ENCODE measurements at regions not wholly inside any gene's neighbourhood (a gene's known extent, or its start where the extent isn't known, plus 50 kb on each side); places are given as distances from the start of the nearest gene placed in this dataset.

GRCh38 chr13:82758044-82758443, 1124.2 kb downstream of the SLITRK1 start:
- DNase-seq, result no peak

GRCh38 chr13:82751206-82751605, 1131.1 kb downstream of the SLITRK1 start:
- no peak for DNase-seq

- no peak for DNase-seq
These were observed 1132.7 kb downstream of the SLITRK1 start for GRCh38 chr13:82749551-82749950.

DNA sequence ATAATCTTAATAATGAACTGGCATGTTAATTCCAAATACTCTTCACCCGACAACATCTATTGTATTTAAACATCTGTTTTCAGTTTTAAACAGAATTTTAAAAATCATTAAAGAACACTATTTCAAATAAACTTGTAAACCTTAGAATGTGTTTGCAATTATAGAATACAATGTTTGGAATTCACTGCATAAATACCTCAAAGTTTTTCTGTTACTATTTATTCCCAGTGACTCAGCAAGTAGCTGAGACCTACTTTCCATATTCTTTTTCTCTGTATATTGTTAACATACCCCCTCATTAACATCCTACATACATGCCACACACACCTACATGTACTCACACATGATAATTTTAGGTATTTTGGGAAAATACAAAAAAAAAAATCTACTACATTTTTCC, 1134.3 kb downstream of the SLITRK1 start:
- DNase-seq, result no peak

GRCh38 chr13:82747291-82747690, 1135.0 kb downstream of the SLITRK1 start:
- DNase-seq, result no peak

GRCh38 chr13:82740442-82740841, 1141.8 kb downstream of the SLITRK1 start:
- DNase-seq, result no peak

DNA sequence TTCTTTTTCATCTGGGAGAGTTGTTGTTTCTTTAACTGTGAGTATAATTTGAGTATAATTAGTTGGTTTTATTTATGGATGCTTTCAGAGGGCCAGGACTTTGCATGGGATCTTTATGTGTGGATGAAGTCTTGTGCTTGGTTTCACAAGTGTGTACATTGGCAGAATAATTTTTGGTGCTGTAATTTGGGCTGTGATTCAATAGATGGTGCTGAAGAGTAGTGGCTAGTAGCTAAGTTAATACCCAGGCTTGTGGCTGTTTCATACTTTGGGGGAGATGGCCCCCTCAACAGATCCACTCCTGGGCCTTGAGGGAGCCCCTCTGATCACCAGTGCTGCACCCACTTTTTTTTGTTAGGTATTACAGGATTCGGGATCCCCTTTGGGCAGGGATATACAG, 1142.4 kb downstream of the SLITRK1 start:
- no peak for DNase-seq

DNA sequence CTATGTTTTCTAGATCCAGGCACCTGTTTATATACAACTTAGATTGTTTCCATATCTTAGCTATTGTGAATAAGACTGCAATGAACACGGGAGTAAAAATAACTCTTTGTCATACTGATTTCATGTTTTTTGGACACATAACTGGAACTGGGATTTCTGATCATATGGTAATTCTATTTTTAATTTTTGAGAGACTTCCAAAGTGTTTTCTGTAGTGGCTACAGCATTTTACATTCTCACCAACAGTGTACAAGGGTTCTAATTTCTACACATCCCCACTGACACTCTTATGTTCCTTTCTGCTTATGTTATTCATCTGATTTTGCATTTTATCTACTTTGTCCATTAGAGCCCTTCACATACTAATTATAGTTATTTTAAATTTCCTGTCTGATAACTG, 1152.9 kb downstream of the SLITRK1 start:
- DNase-seq, result no peak

- DNase-seq, result no peak
These were observed 1161.3 kb downstream of the SLITRK1 start for GRCh38 chr13:82720986-82721385.

DNA sequence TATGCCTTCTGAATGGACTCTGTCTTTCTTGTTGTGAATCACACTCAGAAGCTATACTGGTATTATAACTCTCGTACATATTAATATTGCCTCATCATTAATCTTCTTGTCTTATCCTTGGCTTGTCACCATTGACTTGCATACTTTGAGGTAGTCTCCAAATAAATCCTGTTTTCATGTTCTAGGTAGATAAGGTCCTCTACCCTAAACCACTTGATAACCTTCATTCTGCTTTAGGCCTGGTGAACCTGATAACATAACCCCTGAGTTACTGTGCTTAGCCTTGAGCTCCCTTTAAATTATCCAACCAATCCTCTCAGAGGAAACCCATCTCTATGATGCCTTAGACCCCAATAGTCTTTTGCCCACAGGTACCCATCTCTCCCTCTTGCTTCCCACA, 1162.3 kb downstream of the SLITRK1 start:
- no peak for DNase-seq

- no peak for DNase-seq
These were observed 1165.0 kb downstream of the SLITRK1 start for GRCh38 chr13:82717249-82717648.

DNA sequence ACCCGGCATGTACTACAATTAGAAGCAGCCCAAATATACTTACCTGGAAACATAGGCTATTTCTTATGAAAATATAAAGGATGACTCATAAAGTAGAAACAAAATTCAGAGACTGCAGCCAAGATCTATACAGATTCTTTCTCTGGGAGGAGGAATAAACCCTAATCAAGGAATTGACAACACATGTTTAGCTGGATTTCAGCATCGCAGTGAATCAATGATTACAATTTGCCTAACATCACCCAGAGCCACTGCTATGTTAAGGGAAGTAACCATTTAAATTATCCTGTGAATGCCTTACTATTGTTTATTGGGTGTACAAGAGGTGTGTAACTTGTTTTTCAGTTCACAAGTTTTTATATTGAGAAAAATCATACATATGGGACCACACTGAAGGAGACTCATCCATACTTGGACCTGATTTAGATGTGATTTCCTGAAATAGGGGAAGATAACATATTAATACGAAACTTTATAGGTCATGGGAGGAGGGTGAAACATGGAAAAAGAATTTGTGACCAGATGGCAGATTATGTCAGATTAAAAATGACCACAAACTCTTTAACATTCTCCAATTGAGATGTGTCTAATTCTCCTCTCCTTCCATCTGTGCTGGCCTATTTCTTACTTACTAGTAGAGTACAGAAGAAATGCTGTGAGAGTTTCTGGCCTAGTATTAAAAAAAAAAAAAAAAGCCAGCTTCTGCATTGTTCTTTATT, 1168.4 kb downstream of the SLITRK1 start:
- DNase-seq, result no peak

DNA sequence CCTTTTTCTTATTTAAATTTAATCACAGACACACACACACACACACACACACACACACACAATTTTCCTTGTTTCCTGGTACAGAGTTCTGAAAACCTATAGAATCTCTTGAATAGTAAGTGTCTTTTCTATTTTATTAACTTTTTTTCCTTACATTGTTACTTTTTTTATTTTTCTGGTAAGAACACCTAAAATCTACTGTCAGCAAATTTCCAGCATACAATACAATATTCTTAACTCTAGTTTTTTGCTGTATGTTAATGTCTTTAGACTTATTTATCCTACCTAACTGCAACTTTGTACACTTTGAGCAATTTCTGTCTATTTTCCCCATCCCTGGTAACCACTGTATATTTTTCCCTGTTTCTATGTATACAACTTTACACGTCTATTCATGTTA, 1179.8 kb downstream of the SLITRK1 start:
- DNase-seq, result no peak

DNA sequence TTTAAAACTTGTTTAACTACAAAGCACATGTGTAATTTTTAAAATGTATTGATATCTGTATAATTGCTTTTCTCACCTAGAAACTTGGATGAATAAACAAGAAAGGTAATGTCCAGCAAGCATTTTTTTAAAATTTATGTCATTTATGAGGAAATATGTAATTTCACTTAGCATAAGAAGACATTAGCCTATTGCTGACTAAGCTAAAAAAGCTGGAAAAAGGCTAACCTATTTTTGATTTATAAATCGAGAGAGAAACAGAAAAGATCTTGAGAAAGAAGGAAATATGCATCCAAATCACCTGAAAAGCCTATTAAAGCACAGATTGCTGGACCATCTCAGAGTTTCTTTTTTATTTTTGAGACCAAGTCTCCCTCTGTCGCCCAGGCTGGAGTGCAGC, 1181.3 kb downstream of the SLITRK1 start:
- DNase-seq, result no peak

GRCh38 chr13:82698941-82699340, 1183.3 kb downstream of the SLITRK1 start:
- DNase-seq, result no peak

DNA sequence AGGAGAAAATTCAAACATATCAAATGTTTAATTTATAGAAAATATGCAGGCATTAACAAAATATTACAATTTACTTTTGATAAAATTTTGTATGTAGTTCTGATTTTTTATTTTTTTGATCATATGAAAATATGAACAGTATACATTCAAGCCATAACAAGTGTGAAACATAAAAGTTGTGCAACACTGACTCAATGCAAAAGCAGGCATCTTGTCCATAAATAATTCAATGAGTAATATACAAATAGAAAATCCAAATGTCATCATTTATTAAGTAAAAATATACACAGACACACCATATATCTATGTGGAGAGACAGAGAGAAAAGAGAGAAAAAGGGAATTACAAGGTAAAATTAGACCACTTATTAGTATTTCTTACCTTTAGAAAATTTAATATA, 1183.9 kb downstream of the SLITRK1 start:
- no peak for DNase-seq

DNA sequence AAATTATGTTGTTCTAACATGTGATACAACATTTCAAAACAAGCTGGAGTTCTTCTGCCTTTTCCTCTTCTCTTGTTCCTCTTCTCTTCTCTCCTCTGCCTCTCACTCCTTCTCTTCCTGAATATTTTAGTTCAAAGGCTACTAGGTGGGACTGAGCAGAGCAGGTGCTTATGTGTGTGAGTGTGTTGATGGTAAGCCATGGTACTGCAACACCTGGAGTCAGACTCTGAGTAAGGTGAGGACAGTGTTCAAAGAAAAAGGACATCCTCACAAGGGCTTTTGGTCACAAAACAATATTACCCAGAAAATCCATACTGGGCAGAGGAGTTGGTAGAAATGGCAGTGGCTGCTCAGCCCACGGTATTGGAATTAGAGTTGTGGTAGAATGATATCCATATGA, 1188.7 kb downstream of the SLITRK1 start:
- no peak for DNase-seq

DNA sequence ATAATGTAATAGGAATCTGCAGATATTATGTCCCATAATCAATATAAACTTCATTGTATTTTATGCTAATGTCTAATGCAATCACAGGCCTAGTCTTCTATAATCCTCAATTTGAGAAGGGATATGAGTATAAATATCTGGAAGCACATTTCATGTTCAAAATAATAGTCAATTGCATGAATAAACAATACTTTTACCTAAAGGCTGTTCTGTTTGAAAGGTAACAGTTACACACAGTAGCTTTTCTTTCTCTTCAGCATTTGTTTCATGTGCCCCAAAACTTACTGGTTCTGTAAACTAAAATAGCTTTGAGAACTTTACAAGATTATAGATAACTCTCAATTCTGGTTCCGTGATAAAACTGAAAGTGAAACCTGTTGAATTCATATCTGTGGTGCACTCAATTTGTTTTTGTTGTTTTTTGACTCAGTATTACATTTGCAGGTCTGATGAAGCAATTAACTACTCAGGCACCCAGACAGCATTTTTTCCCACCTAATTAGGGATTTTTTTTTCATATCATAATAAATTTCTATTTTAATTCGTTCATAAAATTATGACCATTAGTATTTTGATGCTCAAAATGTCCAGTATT, 1193.8 kb downstream of the SLITRK1 start:
- no peak for DNase-seq

DNA sequence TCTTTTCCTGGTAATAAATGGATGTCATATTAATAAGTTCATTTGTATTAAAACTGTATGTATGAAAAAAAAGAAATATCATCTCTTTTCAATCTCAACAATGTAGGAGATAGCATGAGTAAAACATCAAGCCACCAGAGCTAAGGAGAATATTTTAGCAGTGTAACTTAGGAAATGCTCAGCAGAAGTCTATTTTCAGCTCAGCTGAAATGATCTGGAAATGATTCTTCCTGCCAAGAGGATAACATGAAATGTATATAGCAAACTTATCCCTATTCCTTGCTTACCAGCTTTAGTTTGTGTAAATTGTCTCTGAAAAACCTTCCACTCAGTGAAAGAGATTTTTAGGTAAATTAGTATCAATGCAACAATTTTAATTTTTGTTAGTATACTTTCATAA, 1194.4 kb downstream of the SLITRK1 start:
- no peak for DNase-seq

GRCh38 chr13:82681535-82681934, 1200.7 kb downstream of the SLITRK1 start:
- no peak for DNase-seq

DNA sequence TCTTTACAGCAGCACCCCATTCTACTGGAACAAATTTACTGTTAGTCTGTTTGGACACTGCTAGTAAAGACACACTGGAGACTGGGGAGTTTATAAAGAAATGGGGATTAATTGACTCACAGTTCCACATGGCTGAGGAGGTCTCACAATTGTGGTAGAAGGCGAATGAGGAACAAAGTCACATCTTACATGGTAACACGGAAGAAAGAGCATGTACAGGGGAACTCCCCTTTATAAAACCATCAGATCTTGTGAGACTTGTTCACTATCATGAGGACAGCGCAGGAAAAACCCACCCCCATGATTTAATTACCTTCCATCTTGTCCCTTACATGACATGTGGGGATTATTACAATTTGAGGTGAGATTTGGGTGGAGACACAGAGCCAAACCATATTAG, 1204.2 kb downstream of the SLITRK1 start:
- no peak for DNase-seq

- DNase-seq, result no peak
These were observed 1207.2 kb downstream of the SLITRK1 start for GRCh38 chr13:82675024-82675423.

GRCh38 chr13:82674546-82674945, 1207.7 kb downstream of the SLITRK1 start:
- no peak for DNase-seq

- DNase-seq, result no peak
These were observed 1210.0 kb downstream of the SLITRK1 start for GRCh38 chr13:82672248-82672647.

DNA sequence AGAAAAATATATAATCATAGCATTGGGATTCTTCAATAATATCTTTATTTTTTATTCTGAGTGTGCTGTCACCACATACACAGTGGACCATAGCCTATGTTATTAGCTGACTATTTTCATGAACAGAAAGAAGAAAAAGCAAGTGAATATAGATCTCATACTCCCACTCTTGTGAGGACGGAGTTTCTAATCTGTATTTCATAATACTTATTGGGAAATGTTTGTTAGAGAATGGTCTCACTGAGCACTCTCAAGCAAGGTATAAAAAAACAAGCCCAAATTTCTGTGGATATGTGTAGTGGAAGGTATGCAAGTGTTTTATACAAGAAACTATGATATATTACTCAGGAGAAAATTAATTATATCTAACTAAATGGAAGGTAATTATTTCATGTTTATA, 1218.1 kb downstream of the SLITRK1 start:
- DNase-seq, result no peak

Data from NCI-H1105 treated with DMSO at 0.1 percent for 48 hours (cell line).